Left ventricle myocardium superior (tissue), 1 donor: ENCODE measurements at regions not wholly inside any gene's neighbourhood (a gene's known extent, or its start where the extent isn't known, plus 50 kb on each side); places are given as distances from the start of the nearest gene placed in this dataset.
"Not testable (repeated sequence)": the region's sequence is repeated elsewhere in the genome, so short reads cannot be mapped to it uniquely, and the experiment has no call there.

Source experiments
- ATAC-seq: fragments of 200-7000 bp; cut with Tn5 transposase; one replicate; pipeline ENCODE4 v1.9.1; 2020; ENCODE audit warnings: mild to moderate bottlenecking, moderate library complexity
- DNase-seq: peaks from one replicate; pipeline ENCODE4 v3.0.0-alpha.2; 2020
- intact Hi-C: fragments of 100-400 bp; cut with micrococcal nuclease; formaldehyde crosslinking; loops from one replicate; pipeline ENCODE4 v1.11.0; 2022
- donor health status: DM: no; HTN: yes; CAD: no; lungs with severe emphysema.

DNA sequence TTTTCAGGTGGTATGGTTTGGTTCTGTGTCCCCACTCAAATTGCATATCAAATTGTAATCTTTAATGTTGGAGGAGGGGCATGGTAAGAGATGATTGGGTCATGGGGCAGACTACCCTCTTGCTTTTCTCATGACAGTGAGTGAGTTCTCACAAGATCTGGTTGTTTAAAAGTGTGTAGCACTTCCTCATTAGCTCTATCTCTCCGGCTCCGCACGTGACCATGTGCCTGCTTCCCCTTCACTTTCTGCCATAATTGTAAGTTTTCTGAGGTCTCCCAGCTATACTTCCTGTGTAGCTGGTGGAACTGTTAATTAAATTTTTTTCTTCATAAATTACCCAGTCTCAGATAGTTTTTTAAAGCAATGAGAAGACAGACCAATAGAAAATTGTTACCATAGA, 843.2 kb downstream of the AMY1C start:
- ATAC-seq = no peak
- intact Hi-C loops = no loop called here
- no peak for DNase-seq

DNA sequence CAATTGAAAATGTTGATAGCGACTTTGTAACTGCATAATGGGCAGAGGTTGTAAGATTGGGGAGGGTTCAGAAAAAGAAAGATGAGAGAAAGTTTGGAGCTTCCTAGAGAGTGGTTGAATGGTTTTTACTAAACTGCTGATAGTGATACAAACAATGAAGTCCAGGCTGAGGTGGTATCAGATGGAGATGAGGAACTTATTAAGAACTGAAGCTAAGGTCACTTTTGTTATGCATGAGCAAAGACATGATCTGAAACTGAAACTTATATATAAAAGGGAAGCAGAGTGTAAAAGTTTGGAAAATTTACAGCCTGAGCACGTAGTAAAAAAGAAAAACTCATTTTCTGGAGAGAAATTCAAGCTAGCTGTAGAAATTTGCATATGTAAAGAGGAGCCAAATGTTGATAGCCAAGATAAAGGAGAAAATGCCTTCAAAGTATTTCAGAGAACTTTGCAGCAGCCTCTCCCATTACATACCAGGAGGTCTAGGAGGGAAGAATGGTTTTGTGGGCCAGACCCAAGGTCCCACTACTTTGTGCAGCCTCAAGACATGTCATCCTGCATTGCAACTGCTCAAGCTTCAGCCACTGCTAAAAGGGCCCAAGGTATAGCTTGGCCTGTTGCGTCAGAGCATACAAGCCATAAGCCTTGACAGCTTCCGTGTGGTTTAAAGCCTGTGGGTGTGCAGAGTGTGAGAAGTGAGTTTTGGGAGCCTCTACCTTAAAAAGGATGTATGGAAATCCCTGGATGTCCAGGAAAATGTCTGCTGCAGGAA, 843.9 kb downstream of the AMY1C start:
- intact Hi-C loops = no loop called here
- no peak for DNase-seq
- ATAC-seq = no peak

DNA sequence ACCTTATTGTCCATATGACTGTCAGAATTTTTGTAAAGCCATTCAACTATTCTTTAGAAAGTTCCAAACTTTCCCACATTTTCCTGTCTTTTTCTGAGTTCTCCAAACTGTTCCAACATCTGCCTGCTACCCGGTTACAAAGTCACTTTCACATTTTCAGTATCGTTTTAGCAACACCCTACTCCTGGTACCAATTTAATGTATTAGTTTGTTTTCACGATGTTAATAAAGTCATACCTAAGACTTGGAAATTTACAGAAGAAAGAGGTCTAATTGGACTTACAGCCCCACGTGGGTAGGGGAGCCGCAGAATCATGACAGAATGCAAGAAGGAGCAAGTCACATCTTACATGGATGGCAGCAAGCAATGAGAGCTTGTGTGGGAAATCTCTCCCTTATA, 867.8 kb downstream of the AMY1C start:
- intact Hi-C loops = no loop called here
- no peak for ATAC-seq
- no peak for DNase-seq

DNA sequence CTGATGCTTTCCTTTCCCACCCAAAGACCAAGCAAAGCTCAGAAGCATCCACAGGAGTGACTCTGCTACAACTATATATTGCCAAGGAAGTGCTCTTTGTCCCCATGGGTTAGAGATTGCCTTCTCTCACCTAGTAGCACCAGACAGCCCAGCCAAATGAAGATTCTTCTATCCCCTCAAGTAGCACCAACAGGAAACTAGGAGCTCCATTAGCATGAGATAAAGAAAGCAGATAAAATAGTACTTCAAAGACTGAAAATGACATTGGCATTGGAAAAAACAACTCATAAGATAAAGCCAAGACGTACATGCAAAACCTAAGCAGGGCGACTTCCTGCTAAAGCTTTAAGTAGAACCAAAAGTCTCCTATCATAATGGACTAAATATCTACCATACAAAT, 871.5 kb downstream of the AMY1C start:
- DNase-seq (no peak), ATAC-seq (no peak)
- intact Hi-C loops = no loop called here

DNA sequence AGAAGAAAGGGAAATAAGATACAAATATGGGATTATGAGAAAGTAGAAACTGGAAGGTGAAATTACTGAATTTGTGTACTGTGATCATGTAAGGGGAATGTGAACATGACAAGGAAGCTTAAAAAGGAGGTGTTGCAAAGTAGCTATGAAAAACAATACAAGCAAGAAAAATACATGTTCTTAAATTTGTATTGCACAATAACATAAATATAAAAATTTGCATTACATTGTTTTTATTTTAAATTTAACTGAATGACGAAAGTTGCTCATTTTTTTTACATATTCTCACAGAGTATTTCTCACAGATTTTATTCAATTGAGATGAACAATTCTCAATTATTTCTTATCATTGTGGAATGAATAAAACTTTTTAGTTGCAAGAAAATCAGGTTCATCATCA, 874.8 kb downstream of the AMY1C start:
- no peak for ATAC-seq
- intact Hi-C loops = no loop called here

DNA sequence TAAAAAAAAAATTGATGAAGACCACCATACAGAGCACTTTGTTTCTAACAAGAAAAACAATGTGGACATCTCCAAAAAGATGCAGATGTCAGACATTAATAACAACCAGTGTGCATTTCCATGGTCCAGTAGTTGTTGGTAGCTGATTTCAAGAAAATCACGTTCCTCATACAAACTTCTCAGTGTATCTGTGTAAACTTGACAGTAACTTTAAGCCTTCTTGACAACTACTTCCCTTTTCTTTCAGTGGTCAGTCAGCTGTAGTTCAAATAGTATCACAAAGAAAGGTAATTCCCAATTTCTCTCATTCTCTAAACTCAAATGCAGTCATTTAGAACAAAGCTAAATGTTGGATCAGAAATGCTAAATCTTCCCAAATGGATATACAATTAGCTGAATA, 879.9 kb downstream of the AMY1C start:
- no peak for ATAC-seq
- no peak for DNase-seq
- intact Hi-C loops = no loop called here

More for the DNA sequence above, 874.8 kb downstream of the AMY1C start:
- DNase-seq = no peak

DNA sequence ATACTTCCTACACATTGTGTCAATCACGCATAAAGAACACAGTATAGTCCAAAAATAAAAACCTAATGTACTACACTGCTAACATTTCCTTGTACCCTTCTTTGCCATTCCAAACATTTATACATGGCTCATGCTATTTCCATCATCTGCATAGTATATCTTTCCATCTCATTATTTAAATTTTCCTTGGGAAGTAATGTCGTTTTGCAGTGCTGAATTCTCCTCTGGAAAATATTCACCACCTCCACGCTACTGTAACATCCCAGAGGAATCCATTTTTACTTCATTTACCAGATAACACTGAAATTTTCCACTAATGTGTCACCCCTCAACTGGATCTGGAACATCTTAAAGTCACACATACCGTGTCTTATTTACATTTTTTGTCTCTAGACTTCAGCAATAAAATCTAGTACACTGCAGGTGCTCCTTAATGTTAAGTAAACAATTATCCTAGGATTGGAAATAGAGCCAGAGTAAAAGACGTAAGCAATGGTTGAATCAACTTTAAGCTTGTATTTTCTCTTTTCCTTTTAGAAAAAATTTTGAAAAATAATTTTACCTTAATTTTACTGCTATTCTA, 881.0 kb downstream of the AMY1C start:
- ATAC-seq = no peak

DNA sequence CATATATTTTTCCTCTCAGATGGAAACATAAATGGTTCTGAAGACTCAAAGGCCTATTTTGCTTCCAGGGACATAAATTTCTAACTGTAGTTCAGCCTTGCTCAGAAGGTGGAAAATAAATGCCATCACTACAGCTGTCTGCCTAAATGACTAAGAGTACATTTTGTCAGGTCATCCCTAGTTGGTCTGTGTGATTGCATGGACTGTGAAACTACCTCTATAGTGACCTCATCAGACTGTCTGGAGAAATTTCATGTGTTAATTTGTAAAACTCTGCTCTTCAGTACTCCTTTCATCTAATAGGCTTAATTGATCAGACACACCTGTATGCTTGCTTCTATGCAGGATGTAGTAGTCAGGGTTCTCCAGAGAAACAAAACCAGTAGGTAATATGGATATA, 886.9 kb downstream of the AMY1C start:
- DNase-seq (no peak), ATAC-seq (no peak)
- intact Hi-C loops = no loop called here

More for the DNA sequence above, 881.0 kb downstream of the AMY1C start:
- no peak for DNase-seq
- intact Hi-C loops = no loop called here

DNA sequence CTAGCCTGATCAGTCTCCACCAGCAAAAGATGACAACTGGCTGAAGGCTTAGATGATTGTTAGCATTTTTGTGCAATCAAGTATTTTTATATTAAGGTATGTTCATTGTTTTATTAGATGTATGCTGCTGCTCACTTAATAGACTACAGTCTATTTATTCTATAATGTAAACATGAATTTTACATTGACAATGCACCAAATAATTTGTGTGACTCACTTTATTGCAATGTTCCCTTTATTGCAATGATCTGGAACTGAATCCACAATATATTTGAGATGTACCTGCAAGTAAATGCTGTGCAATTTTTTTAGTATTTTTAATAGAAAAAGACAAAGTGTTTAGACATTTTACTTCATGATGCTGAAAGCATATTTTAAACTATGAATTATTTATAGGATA, 896.5 kb downstream of the AMY1C start:
- intact Hi-C loops = no loop called here
- ATAC-seq (no peak), DNase-seq (no peak)

DNA sequence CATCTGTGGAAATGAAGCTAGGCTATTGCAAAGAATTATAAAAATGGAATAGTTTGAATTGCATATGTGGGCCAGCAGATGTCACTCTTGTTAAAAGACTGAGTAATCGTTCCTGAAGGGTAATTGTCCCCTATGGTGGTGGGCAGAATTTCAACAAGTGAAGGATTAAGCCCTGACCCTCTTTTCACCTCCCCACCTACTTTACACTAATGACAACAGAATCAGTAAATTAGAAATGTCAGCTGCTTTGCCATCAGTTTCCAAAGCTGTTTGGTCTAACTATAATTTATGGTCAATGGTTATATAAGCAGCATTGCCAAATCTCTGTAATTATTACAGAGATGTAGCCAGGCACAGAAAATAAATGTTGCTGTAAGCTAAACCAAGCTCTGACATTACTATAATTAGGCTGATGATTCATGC, 898.6 kb downstream of the AMY1C start:
- intact Hi-C loops = no loop called here
- DNase-seq (no peak), ATAC-seq (no peak)

DNA sequence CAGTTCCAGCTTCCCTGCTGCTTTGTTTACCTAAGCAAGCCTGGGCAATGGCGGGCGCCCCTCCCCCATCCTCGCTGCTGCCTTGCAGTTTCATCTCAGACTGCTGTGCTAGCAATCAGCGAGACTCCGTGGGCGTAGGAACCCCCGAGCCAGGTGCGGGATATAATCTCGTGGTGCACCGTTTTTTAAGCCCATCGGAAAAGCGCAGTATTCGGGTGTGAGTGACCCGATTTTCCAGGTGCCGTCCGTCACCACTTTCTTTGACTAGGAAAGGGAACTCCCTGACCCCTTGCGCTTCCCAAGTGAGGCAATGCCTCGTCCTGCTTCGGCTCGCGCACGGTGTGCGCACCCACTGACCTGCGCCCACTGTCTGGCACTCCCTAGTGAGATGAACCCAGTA, 914.7 kb downstream of the AMY1C start:
- ATAC-seq, DNase-seq, intact Hi-C loops: not testable (repeated sequence)

DNA sequence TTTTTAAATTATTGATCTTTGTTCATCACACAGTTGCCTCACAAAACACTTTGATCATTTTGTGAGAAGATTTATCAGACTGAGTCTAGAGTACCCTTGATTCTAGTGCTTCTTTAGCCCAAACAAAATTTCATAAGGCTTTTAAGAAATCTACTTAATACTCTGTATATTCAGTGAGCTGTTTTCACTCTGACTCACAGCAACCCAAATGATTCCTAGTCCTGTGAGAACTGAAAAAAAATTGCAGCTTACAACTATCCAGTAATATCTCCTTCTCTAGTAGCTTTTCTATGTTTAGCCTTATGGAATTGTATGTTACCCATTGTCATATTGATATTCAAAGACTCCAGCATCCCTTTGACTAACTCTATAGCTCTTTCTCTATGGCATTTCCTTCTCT, 915.6 kb downstream of the AMY1C start:
- DNase-seq = no peak
- intact Hi-C loops = no loop called here
- no peak for ATAC-seq

DNA sequence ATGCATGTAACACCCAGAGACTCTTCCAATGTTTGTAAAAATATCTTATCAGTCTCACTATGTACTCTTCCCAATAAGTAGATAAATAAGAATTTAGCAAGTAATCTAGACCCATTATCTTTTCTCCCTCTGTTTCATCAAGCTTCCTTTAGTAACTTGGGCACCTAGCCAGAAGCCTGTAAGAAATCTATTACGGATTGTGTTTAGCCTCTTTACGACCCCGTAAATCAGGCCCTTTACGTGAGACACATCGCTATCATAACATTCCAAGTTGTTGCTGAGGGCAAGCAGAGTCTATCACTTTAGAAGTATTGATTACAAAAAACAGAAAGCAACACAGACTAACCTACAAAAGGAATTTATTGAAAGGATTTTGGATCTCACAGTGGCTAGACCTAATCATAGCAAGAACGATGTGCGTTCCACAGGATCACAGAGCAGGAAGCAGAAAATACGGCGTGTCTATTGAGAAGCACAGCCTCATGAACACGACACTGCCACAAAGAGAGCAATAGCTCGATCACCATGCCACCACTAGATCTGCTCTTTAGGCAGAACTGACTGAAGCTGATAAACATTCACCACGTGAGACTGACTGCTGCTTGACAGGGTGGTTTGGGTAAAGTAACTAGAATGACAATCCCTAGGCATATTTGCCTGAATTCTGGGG, 922.1 kb downstream of the AMY1C start:
- DNase-seq (no peak), ATAC-seq (no peak)
- intact Hi-C loops = no loop called here

DNA sequence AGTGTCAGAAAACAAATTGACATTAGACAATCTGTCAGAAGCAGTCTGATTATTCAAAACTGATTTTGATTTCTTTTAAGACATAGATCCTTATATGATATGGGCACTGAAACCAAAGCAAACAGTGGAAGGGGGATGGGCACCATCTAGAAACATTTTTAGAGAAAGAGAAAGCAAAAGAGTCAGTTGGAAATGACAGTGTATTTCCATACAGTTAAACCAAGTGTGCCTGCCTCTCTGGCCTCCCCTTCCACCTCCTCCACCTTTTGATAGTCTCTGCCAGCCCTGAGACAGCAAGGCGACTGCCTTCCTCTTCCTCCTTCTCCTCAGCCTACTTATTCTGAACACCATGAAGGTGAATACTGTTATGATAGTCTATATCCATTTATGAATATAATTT, 949.7 kb downstream of the AMY1C start:
- intact Hi-C loops = no loop called here
- ATAC-seq = no peak
- DNase-seq = no peak

DNA sequence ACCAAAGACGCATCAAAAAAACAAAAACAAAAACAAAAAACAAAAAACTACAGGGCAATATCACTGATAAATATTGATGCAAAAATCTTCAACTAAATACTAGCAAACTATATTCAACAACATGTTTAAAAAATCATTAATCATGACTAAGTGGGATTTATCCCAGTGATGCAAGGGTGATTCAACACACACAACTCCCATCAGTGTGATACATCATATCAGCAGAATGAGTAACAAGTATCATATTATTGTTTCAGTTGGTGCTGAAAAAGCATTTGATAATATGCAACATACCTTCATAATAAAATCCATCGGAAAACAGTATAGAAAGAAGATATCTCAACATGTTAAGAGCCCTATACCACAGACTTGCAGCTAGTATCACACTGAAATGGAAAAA, 953.0 kb downstream of the AMY1C start:
- intact Hi-C loops = no loop called here
- ATAC-seq = no peak
- no peak for DNase-seq

DNA sequence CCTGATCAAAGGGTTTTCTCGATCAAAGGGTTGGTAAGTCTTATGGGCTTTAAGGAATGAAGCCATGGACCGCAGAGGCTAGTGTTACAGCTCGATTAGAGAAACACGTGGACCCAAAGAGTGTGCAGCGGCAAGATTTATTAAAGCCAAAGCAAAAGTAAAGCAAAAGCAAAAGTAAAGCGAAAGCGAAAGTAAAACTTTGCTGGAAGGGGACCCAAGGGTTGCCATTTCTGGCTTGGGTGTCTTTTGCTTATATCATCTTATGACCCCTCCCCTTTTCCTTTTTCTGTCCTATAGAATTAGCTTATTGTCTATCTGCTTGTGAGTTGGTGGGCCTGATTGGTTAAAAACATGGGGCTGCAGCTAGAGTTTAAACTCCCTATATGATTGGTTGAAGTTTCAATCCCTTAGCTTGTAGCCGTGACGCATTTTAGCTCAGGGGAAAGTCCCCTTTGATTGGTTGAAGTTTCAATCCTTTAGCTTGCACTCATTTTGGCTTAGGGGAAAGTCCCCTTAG, 957.0 kb downstream of the AMY1C start:
- DNase-seq (no peak), ATAC-seq (no peak)
- intact Hi-C loops = no loop called here

DNA sequence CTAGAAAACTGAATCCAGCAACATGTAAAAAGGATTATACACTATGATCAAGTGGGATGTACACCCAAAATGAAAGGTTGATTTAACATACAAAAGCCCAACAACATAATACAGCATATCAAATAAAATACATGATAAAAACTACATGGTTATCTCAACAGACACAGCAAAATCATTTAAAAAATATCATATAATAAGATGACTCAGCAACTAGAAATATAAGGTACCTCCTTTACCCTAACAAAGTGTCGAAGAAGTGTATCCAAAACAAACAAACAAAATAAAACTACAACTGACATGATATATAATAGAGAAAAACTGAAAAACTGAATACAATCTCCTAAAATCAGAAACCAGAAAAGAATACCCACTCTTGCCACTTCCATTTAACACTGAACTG, 969.1 kb downstream of the AMY1C start:
- DNase-seq (no peak), ATAC-seq (no peak)
- intact Hi-C loops = no loop called here

DNA sequence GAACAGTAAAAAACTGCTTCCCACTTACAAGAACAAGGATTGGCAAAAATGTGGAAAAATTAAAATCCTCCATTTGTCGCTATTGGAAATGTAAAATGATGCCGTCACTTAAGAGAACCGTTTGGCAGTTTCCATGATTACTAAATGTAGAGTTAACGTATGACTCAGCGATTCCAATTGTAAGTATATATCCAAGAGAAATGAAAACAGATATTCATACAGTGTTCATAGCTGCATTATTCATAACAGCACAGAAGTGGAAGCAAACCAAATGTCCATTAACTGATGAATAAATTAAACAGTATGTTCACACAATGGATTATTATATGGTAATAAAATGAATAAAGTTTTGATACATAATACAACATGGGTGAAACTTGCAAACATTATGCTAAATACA, 971.0 kb downstream of the AMY1C start:
- intact Hi-C loops = no loop called here
- ATAC-seq (no peak), DNase-seq (no peak)

DNA sequence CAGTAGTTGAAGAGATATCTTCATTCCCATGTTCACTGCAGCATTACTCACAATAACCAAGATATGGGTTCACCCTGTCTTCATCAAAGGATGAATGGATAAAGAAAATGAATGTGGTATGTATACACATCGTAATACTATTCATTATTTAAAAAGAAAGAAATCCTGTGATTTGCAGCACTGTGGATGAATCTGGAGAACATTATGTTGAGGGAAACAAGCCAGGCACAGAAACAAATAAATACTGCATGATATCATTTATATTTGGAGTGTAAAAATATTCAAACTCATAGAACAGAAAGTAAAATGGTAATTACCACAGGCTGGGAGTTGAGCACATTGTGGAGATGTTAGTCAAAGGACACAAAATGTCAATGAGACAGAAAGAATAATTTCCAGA, 977.2 kb downstream of the AMY1C start:
- DNase-seq (no peak), ATAC-seq (no peak)
- intact Hi-C loops = no loop called here

DNA sequence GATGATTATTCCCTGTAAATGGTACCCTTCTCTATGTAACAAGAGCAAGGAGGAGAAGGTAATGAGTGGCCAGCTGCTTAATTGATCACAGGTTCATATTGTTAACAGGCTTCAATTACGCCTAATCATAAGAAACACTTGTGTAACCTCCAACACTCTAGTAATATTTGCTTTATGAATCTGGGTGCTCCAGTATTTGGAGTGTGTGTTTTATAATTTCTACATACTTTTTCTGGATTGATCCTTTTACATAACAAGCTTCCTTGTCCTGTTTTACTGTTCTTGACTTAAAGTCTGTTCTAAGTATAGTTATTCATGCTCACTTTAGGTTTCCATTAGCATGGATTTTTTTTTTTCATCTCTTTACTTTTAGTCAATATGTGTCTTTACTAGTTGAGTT, 984.2 kb downstream of the AMY1C start:
- DNase-seq (no peak), ATAC-seq (no peak)
- intact Hi-C loops = no loop called here

DNA sequence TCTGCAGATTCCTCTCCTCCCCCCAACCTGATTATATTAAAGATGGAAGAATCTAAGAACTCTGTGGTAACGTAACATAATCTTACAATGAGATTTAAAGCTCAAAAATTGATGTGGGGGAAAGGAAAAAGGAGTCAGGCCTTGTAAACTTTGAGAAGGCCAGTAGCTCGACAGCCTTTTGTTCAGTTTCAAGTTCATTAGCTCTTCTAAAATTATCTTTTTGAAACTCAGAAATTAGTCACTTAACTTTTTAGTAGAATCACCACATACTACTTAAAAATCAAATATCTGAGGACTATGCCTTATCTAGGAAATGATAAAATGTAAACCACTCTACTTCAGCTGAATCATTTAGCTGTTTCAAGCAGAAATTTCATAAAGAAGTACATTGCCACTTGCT, 996.2 kb downstream of the AMY1C start:
- DNase-seq (no peak), ATAC-seq (no peak)
- intact Hi-C loops = no loop called here
